GM13976 (cell line): ENCODE measurements at regions not wholly inside any gene's neighbourhood (a gene's known extent, or its start where the extent isn't known, plus 50 kb on each side); places are given as distances from the start of the nearest gene placed in this dataset.

Experiments
- DNase-seq: peaks from one replicate; pipeline ENCODE4 v3.0.0; 2012; ENCODE audit warnings: low spot score
- CTCF ChIP-seq: IDR thresholded peaks from 2 replicates; pipeline ENCODE4 v1.5.1; 2012; ENCODE audit warnings: borderline replicate concordance, mild to moderate bottlenecking; ENCODE audit not compliant: insufficient read depth; ENCODE audit errors: extremely low read depth, missing control alignments, control extremely low read depth
- in situ Hi-C: fragments of 300-500 bp; cut with MboI; formaldehyde crosslinking; loops from one replicate; pipeline ENCODE4 v1.12.0; 2022; ENCODE audit warnings: low sequenced_read_pairs, mixed read lengths, inconsistent platforms; ENCODE audit not compliant: unreplicated experiment

DNA sequence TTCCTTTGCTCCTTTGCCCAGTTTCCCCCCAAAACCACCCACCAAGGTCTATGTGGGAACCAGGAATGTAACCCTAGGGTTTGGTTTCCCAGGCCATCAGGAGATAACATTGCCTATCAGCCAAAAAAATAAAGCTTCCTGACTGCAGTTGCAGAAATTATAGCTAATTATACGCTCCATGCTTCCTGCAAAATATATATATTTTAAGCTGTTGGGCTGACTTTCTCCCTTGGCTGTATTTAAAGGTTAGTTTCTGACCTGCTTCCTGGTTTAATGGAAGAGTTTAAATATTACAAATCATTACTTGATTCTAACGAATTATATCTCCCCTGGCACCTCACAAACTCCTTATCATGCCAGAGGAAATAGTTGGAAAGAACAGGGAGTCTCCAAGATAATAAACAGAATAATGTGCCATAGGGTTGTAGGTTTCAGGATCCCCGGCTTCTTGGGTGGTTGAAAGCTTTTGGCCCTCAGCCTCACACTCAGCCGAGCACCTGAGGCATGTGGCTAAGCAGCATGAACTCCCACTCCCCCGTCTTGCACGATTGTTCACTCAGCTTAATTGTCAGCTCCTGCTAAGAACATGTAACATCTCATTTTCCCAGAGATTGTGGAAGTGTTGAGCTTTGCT lies 79.9 kb downstream of the FZD1 start:
- no peak for DNase-seq
- TF ChIP-seq CTCF: no peak
- in situ Hi-C loops: no loop called here

GRCh38 chr7:91344911-91345310 lies 80.7 kb downstream of the FZD1 start:
- peak; percentile 2 for DNase-seq
- TF ChIP-seq CTCF: no peak
- in situ Hi-C loops: no loop called here

DNA sequence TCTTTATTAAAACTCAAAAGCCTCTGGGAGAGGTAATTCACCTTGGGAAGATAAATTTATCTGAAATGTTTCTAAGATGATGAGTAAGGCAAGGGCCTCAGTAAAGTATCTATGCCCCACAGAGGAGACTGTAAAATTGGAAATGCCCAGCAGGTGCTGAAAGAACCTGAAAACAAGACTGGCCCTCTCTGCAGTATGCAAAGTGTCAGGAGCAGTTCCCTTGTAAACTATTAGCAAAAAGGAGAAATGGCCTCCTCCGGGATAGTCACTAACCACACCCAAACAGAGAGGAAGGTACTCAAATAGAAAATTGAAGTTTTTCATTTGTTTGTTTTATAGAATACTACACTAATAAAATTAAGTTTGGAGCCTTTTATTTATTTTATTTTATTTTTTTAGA lies 81.2 kb downstream of the FZD1 start:
- no peak for DNase-seq
- TF ChIP-seq CTCF: no peak
- in situ Hi-C loops: no loop called here

DNA sequence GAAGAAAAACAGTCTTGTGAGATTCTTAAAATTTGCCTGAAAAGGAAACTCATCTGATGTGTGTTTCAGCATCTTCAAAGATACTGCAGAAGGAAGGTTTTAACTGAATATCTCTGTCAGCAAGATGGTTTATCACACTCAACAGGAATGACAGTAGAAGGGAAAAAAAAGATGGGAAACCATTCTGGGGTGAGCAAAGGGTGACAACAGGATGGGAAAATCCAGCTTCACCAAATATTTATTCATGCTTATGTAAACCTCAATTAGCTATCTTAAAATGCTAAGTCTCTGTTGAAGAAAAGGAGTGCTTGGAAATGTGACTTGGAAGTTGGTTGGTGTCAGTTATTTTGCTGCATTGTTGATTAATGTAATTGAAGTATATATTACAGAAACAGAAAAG lies 82.2 kb downstream of the FZD1 start:
- no peak for TF ChIP-seq CTCF
- DNase-seq: no peak
- in situ Hi-C loops: no loop called here

DNA sequence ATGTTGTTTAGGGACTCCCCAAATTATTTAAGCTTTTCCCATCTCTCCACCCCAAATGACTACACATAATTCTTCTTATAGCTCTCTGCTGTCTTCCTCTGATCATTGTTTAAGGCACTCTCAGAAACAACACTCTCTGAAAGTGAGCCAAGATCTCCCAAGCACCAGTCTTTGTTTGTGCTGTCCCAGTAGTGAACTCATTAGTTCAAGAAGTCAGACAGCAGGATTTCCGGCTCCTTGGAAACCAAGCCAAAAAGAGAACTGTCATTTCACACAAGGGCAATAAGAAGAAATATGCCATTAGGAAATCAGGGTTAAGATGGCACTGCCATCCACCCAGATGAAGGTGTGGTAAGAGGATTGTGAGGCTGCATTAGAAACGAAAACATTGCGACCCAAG lies 83.1 kb downstream of the FZD1 start:
- no peak for TF ChIP-seq CTCF
- no peak for DNase-seq
- in situ Hi-C loops: no loop called here

- in situ Hi-C loops: no loop called here
- no peak for DNase-seq
- TF ChIP-seq CTCF: no peak
Observed at GRCh38 chr7:91348711-91349110, 84.5 kb downstream of the FZD1 start.

GRCh38 chr7:91351374-91351773 lies 87.1 kb downstream of the FZD1 start:
- DNase-seq: no peak
- no peak for TF ChIP-seq CTCF
- in situ Hi-C loops: no loop called here
